A549 (cell line): ENCODE measurements at regions not wholly inside any gene's neighbourhood (a gene's known extent, or its start where the extent isn't known, plus 50 kb on each side); places are given as distances from the start of the nearest gene placed in this dataset.

Source experiments
- ATAC-seq, 2 experiments: fragments of 200-7000 bp in 1 of 2; fragments of >200 bp in 1 of 2; cut with Nextera tagmentation in 1 of 2; cut with Tn5 transposase in 1 of 2; 3 replicates each; pipeline versions ENCODE4 v1.8.0 to v1.9.1; 2018 to 2020; ENCODE audit warnings: mild to moderate bottlenecking in 1 of 2, moderate library complexity in 1 of 2
- CTCF ChIA-PET: fragments of 300-600 bp; sonication (Branson Sonifier 250); formaldehyde crosslinking; extraction: SDS; loops from one replicate; lab custom pipeline; 2021; ENCODE audit warnings: antibody characterized with exemption, inconsistent platforms; lab: Yijun Ruan, JAX
- POLR2A ChIA-PET: fragments of 350-600 bp; formaldehyde crosslinking; extraction: SDS; loops from one replicate; lab custom pipeline; 2021; ENCODE audit warnings: antibody characterized with exemption, inconsistent platforms; lab: Yijun Ruan, JAX
- DNase-seq, 2 experiments: peaks; one replicate each; pipeline versions ENCODE4 v3.0.0 to v3.0.0-alpha.2; 2011 to 2016; ENCODE audit warnings: low read depth in 1 of 2, low spot score in 1 of 2
- FAIRE-seq: peaks from 2 replicates; lab custom pipeline; 2011; peaks lifted over from hg19 to GRCh38; lab: Jason Lieb, UNC
- H3K27ac ChIP-seq, 2 experiments: fragments of >200 bp; sonication (Bioruptor Twin); formaldehyde crosslinking; 3 replicates each; pipeline ENCODE4 v1.5.1; 2016 to 2017
- H3K4me1 ChIP-seq: fragments of >200 bp; sonication (Bioruptor Twin); formaldehyde crosslinking; 3 replicates; pipeline ENCODE4 v1.6.1; 2016
- H3K4me2 ChIP-seq: fragments of >200 bp; sonication (Bioruptor Twin); formaldehyde crosslinking; 3 replicates; pipeline ENCODE4 v1.6.1; 2016
- H3K4me3 ChIP-seq: fragments of >200 bp; sonication (Bioruptor Twin); formaldehyde crosslinking; 3 replicates; pipeline ENCODE4 v1.5.1; 2016
- H3K9me3 ChIP-seq: fragments of >200 bp; sonication (Bioruptor Twin); formaldehyde crosslinking; 3 replicates; pipeline ENCODE4 v1.6.1; 2016
- BHLHE40 ChIP-seq: IDR thresholded peaks from 2 replicates; pipeline ENCODE4 v1.6.1; 2012; ENCODE audit warnings: low read depth, low read length, inconsistent platforms
- CBX8 ChIP-seq: fragments of 200-600 bp; sonication (generic); IDR thresholded peaks from 2 replicates; pipeline ENCODE4 v1.6.1; 2016
- EHF ChIP-seq: fragments of 250-450 bp; sonication (Bioruptor Pico); IDR thresholded peaks from 2 replicates; pipeline ENCODE4 v1.5.0; 2020; ENCODE audit warnings: mild to moderate bottlenecking
- FOSB ChIP-seq: fragments of 250-450 bp; sonication (Bioruptor Pico); IDR thresholded peaks from 2 replicates; pipeline ENCODE4 v1.5.0; 2020; ENCODE audit warnings: mild to moderate bottlenecking, moderate library complexity
- FOSL2 ChIP-seq, 2 experiments: fragments of 450-650 bp in 1 of 2; fragments of >200 bp in 1 of 2; sonication (Bioruptor Twin) in 1 of 2; formaldehyde crosslinking; IDR thresholded peaks; 2 replicates each; pipeline versions ENCODE4 v1.5.0 to v1.6.1; 2016 to 2020; ENCODE audit warnings: mild to moderate bottlenecking in 1 of 2, moderate library complexity in 1 of 2
- FOXS1 ChIP-seq: fragments of 250-450 bp; sonication (Bioruptor Pico); IDR thresholded peaks from 2 replicates; pipeline ENCODE4 v1.5.0; 2020; ENCODE audit warnings: mild to moderate bottlenecking, moderate library complexity
- HOXA7 ChIP-seq: fragments of 250-450 bp; sonication (Bioruptor Pico); IDR thresholded peaks from 2 replicates; pipeline ENCODE4 v1.5.0; 2020; ENCODE audit warnings: mild to moderate bottlenecking, moderate library complexity
- MAFK ChIP-seq: fragments of 450-650 bp; IDR thresholded peaks from 2 replicates; pipeline ENCODE4 v1.6.1; 2014; ENCODE audit not compliant: partially characterized antibody
- NFE2L2 ChIP-seq: fragments of 150-350 bp; conservative IDR thresholded peaks from 2 replicates; pipeline ENCODE4 v1.6.1; 2014; ENCODE audit warnings: low read length
- NR3C1 ChIP-seq: fragments of >200 bp; sonication (Bioruptor Twin); formaldehyde crosslinking; IDR thresholded peaks from 3 replicates; pipeline ENCODE4 v1.6.1; 2017
- POLR2AphosphoS2 ChIP-seq: conservative IDR thresholded peaks from 2 replicates; pipeline ENCODE4 v1.6.1; 2012; ENCODE audit warnings: low read length, improper control_type of control experiment, inconsistent platforms
- RAD21 ChIP-seq, 2 experiments: fragments of >200 bp in 1 of 2; sonication (Bioruptor Twin) in 1 of 2; formaldehyde crosslinking in 1 of 2; IDR thresholded peaks in 1 of 2; conservative IDR thresholded peaks in 1 of 2; 2 replicates in 1 of 2; 3 replicates in 1 of 2; pipeline ENCODE4 v1.6.1; 2012 to 2018; ENCODE audit warnings: inconsistent platforms in 1 of 2
- RARB ChIP-seq: fragments of 250-450 bp; sonication (Bioruptor Pico); IDR thresholded peaks from 2 replicates; pipeline ENCODE4 v1.8.0; 2021; ENCODE audit warnings: mild to moderate bottlenecking, moderate library complexity
- SMC3 ChIP-seq: fragments of >200 bp; sonication (Bioruptor Twin); formaldehyde crosslinking; IDR thresholded peaks from 3 replicates; pipeline ENCODE4 v1.6.1; 2018; ENCODE audit warnings: inconsistent platforms
- TFCP2L1 ChIP-seq: fragments of 250-450 bp; sonication (Bioruptor Pico); IDR thresholded peaks from 2 replicates; pipeline ENCODE4 v1.5.0; 2021; ENCODE audit warnings: mild to moderate bottlenecking
- ZFP36 ChIP-seq: fragments of 450-650 bp; IDR thresholded peaks from 2 replicates; pipeline ENCODE4 v1.6.1; 2014; ENCODE audit warnings: borderline replicate concordance; ENCODE audit not compliant: partially characterized antibody
- WGBS: methylation state at CpG from one replicate; pipeline ENCODE4 v1.1.6; 2017; ENCODE audit errors: missing lambda C conversion rate; 5-methylcytosine and 5-hydroxymethylcytosine counted together
- TF ChIP-seq, protein P1 (sequence below): fragments of 450-650 bp; IDR thresholded peaks from 2 replicates; pipeline ENCODE4 v1.6.1; 2014; ENCODE audit warnings: antibody characterized with exemption
- TF ChIP-seq, protein P2 (sequence below): fragments of >200 bp; sonication (Bioruptor Twin); formaldehyde crosslinking; IDR thresholded peaks from 2 replicates; pipeline ENCODE4 v1.6.1; 2016

DNA sequence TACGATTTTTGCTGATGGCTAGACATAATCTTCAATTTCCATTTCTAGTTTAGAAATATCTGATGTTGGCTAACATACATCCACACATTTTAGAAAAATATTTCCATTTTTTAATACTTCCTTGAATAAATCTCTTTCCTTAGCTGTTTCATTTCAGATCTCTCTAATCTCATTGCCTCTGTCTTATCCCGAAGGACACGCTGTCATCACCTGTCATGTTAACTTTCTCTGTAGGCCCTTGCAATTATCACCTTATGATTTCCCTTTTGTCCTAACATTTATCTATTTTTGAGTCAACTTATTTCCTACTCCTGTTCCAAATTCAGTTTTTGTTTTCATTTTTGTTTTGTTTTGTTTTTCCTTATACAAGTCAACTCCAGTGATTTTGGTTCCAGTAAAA is 173.1 kb upstream of the POM121L12 start:
- FAIRE-seq = no peak
- TF ChIP-seq RARB (CRISPR knock-in tag) (no peak), CBX8 (no peak), POLR2AphosphoS2 (no peak), EHF (CRISPR knock-in tag) (no peak), NFE2L2 (no peak), SMC3 (no peak), HOXA7 (CRISPR knock-in tag) (no peak), ZFP36 (no peak)
- TF ChIP-seq, protein P1, sequence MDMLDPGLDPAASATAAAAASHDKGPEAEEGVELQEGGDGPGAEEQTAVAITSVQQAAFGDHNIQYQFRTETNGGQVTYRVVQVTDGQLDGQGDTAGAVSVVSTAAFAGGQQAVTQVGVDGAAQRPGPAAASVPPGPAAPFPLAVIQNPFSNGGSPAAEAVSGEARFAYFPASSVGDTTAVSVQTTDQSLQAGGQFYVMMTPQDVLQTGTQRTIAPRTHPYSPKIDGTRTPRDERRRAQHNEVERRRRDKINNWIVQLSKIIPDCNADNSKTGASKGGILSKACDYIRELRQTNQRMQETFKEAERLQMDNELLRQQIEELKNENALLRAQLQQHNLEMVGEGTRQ = no peak
- POLR2A ChIA-PET = no interaction called here
- H3K4me3 ChIP-seq = no peak overlapping the region
- CTCF ChIA-PET = no interaction called here
- peaks cover 4% of the 10 kb centered on the region; the same call in 1 of the 3 replicates for H3K9me3 ChIP-seq
- DNase-seq = no peak
- H3K4me2 ChIP-seq = no peak overlapping the region
- no peak for ATAC-seq
- H3K27ac ChIP-seq = no peak overlapping the region
- 34% methylated on average over 3 of the region's 3 CpGs for WGBS
- no peaks in the 10 kb centered on the region for H3K4me1 ChIP-seq

DNA sequence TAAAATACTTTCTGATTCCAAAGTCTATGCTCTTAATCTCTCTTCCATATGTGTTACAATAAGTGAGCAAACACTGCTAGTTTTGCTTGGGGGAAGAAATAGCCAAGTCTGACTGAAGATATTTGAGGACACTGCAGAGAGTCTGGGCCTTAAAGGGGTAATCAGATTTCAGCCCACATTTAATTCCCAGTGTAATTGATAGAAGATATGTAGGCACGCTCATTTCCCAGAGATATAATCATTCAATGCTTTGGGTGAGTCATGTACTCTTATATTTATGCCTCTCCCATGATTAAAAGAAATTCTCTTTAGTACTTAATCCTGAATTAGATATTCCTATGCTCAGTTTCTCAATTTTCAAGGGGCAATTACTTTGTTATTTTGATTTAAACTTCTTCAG is 178.1 kb upstream of the POM121L12 start:
- no peaks in the 10 kb centered on the region; the same call in 2 of the 3 replicates for H3K9me3 ChIP-seq
- H3K4me2 ChIP-seq = no peak overlapping the region
- FAIRE-seq (no peak), ATAC-seq (no peak), DNase-seq (no peak)
- no peak overlapping the region for H3K27ac ChIP-seq
- H3K4me1 ChIP-seq = no peaks in the 10 kb centered on the region
- TF ChIP-seq RAD21 (conservative IDR thresholded peaks at IDR 0.05 in 1 of 2, IDR thresholded peaks at IDR 0.05 in 1 of 2) (no peak), NFE2L2 (no peak), BHLHE40 (no peak)
- WGBS = 0% methylated on average over 1 of the region's 1 CpG
- ChIA-PET POLR2A (no interaction called here), CTCF (no interaction called here)
- H3K4me3 ChIP-seq = no peak overlapping the region

DNA sequence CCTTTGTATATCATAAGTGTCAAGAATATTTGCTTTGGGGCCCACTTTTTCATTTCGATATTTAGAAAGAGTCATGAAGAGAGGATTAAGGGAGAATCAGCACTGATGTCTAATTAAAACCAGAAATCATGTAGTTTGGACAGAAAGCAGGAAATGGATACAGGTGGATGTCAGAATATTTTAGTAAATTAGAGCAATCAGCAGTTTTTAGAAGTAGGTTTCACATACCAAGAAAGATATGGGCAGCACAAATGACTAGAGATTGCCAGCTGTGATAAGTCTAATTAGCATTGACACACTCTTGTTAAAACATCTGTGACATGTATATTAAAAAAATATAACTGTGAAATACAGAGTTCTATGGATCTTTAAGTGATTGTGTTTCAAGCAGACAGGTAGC is 180.8 kb upstream of the POM121L12 start:
- no peak overlapping the region for H3K4me2 ChIP-seq

DNA sequence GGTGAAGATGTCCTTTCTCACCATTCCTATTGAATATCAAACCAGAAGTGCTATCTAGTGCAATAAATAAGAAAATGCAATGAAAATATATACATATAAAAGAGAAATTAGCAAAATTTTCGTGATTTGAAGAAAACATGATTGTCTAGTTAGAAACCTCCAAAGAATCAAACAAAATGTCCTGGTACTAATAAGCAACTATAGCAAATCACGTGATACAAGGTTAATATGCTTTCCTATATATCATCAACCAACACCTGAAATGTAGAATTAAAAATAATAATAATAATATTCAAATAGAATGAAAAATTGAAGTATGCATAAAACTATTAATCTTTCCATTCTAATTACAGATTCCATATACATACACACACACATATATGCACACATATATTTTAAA is 183.9 kb upstream of the POM121L12 start:
- POLR2A ChIA-PET = no interaction called here
- DNase-seq = no peak
- H3K9me3 ChIP-seq = no peaks in the 10 kb centered on the region
- no peak overlapping the region for H3K4me3 ChIP-seq
- no peaks in the 10 kb centered on the region for H3K4me1 ChIP-seq
- no peak for TF ChIP-seq POLR2AphosphoS2
- TF ChIP-seq FOSL2 (IDR thresholded peaks at IDR 0.05) = no peak
- TF ChIP-seq FOSL2 (CRISPR knock-in tag; IDR thresholded peaks at IDR 0.05) = no peak
- no peak for TF ChIP-seq NR3C1
- TF ChIP-seq FOSB (CRISPR knock-in tag) = no peak
- TF ChIP-seq TFCP2L1 (CRISPR knock-in tag) = no peak
- TF ChIP-seq, protein P2, sequence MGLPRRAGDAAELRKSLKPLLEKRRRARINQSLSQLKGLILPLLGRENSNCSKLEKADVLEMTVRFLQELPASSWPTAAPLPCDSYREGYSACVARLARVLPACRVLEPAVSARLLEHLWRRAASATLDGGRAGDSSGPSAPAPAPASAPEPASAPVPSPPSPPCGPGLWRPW = no peak
- no peak for TF ChIP-seq FOXS1
- WGBS = 1% methylated on average over 2 of the region's 2 CpGs
- H3K4me2 ChIP-seq = no peak overlapping the region
- CTCF ChIA-PET = no interaction called here
- H3K27ac ChIP-seq = no peak overlapping the region
- no peak for ATAC-seq
- no peak for FAIRE-seq

More for the DNA sequence above, 180.8 kb upstream of the POM121L12 start:
- 2% methylated on average over 1 of the region's 1 CpG for WGBS
- ATAC-seq (no peak), FAIRE-seq (no peak), DNase-seq (no peak)
- no peak overlapping the region for H3K27ac ChIP-seq
- ChIA-PET POLR2A (no interaction called here), CTCF (no interaction called here)
- no peak overlapping the region for H3K4me3 ChIP-seq
- TF ChIP-seq, protein P2 = no peak
- TF ChIP-seq MAFK = peak; percentile 21
- H3K9me3 ChIP-seq = no peaks in the 10 kb centered on the region; the same call in 2 of the 3 replicates
- H3K4me1 ChIP-seq = no peaks in the 10 kb centered on the region
